ENCODE measurements at regions not wholly inside any gene's neighbourhood (a gene's known extent, or its start where the extent isn't known, plus 50 kb on each side); places are given as distances from the start of the nearest gene placed in this dataset.

GRCh38 chr17:62156949-62157348 is 91.9 kb upstream of the MED13 start:
- CTCF ChIA-PET = no interaction called here
- TF ChIP-seq POLR2AphosphoS5 (IDR thresholded peaks at IDR 0.05; ENCODE audit: low read depth, low read length) (no peak), TCF7L2 (IDR thresholded peaks at IDR 0.05; ENCODE audit: low read depth, low read length) (no peak), REST (IDR thresholded peaks at IDR 0.05; ENCODE audit: insufficient read depth in 1 of 2, low read depth in 2 of 2, low read length in 1 of 2) (no peak), SIN3A (IDR thresholded peaks at IDR 0.05; ENCODE audit: borderline replicate concordance, insufficient read depth, low read depth, low read length) (no peak), CTCF (IDR thresholded peaks at IDR 0.05) (no peak)
- in situ Hi-C loops (cut with HindIII; ENCODE audit: low pct_unique_long_range_greater_than_20kb, low sequenced_read_pairs) (no loop called here), intact Hi-C loops (cut with micrococcal nuclease; ENCODE audit: unreplicated experiment) (no loop called here)
- no TSS peak for BruUV-seq (replicated peaks)
- H3K9me3 ChIP-seq (ENCODE audit: control insufficient read depth, insufficient read depth, low read depth, low read length) = no peaks in the 10 kb centered on the region
- no peaks in the 10 kb centered on the region for H3K4me1 ChIP-seq (ENCODE audit: control insufficient read depth, insufficient read depth, low read length)
- POLR2A ChIA-PET = interaction anchor here (0.5 kb wide), 1 partner anchor 71 kb away, joined by 4 read pairs; no protein-coding TSS in a partner anchor
- no peak for ATAC-seq
- no peak overlapping the region for H3K27ac ChIP-seq (ENCODE audit: low read length)
- no peaks in the 10 kb centered on the region for H3K36me3 ChIP-seq (ENCODE audit: control insufficient read depth, insufficient read depth, low read length)
- H3K27me3 ChIP-seq (ENCODE audit: control insufficient read depth, insufficient read depth, low read length) = no peaks in the 10 kb centered on the region
- H3K4me3 ChIP-seq (ENCODE audit: low read depth in 2 of 2, low read length in 2 of 2) = no peak overlapping the region
- no peak for DNase-seq (ENCODE audit: low read depth, low spot score)

GRCh38 chr17:62154909-62155308 is 89.8 kb upstream of the MED13 start:
- Histone ChIP-seq H3K4me3 (ENCODE audit: low read depth in 2 of 2, low read length in 2 of 2) (no peak overlapping the region), H3K27ac (ENCODE audit: low read length) (no peak overlapping the region), H3K4me1 (ENCODE audit: control insufficient read depth, insufficient read depth, low read length) (no peaks in the 10 kb centered on the region), H3K9me3 (ENCODE audit: control insufficient read depth, insufficient read depth, low read depth, low read length) (no peaks in the 10 kb centered on the region), H3K27me3 (ENCODE audit: control insufficient read depth, insufficient read depth, low read length) (no peaks in the 10 kb centered on the region), H3K36me3 (ENCODE audit: control insufficient read depth, insufficient read depth, low read length) (no peaks in the 10 kb centered on the region)
- ChIA-PET CTCF (no interaction called here), POLR2A (no interaction called here)
- ATAC-seq (no peak), DNase-seq (ENCODE audit: low read depth, low spot score) (no peak)
- intact Hi-C loops (cut with micrococcal nuclease; ENCODE audit: unreplicated experiment) = no loop called here
- in situ Hi-C loops (cut with HindIII; ENCODE audit: low pct_unique_long_range_greater_than_20kb, low sequenced_read_pairs) = no loop called here
- TF ChIP-seq TCF7L2 (IDR thresholded peaks at IDR 0.05; ENCODE audit: low read depth, low read length) = no peak
- TF ChIP-seq CTCF (IDR thresholded peaks at IDR 0.05) = no peak
- TF ChIP-seq POLR2AphosphoS5 (IDR thresholded peaks at IDR 0.05; ENCODE audit: low read depth, low read length) = no peak
- TF ChIP-seq SIN3A (IDR thresholded peaks at IDR 0.05; ENCODE audit: borderline replicate concordance, insufficient read depth, low read depth, low read length) = no peak
- TF ChIP-seq REST (IDR thresholded peaks at IDR 0.05; ENCODE audit: insufficient read depth in 1 of 2, low read depth in 2 of 2, low read length in 1 of 2) = no peak
- BruUV-seq (replicated peaks) = no TSS peak
